GM19455 (cell line): ENCODE measurements at regions not wholly inside any gene's neighbourhood (a gene's known extent, or its start where the extent isn't known, plus 50 kb on each side); places are given as distances from the start of the nearest gene placed in this dataset.
"Not testable (repeated sequence)": the region's sequence is repeated elsewhere in the genome, so short reads cannot be mapped to it uniquely, and the experiment has no call there.

ENCODE experiments used
- ATAC-seq: cut with Tn5 transposase; IDR thresholded peaks from one replicate; pipeline ENCODE4 v1.9.1; 2021; ENCODE audit not compliant: unreplicated experiment

GRCh38 chr6:120268256-120268655, 918.7 kb upstream of the MAN1A1 start:
- ATAC-seq: not testable (repeated sequence)

GRCh38 chr6:120262354-120262753, 912.8 kb upstream of the MAN1A1 start:
- no peak for ATAC-seq

DNA sequence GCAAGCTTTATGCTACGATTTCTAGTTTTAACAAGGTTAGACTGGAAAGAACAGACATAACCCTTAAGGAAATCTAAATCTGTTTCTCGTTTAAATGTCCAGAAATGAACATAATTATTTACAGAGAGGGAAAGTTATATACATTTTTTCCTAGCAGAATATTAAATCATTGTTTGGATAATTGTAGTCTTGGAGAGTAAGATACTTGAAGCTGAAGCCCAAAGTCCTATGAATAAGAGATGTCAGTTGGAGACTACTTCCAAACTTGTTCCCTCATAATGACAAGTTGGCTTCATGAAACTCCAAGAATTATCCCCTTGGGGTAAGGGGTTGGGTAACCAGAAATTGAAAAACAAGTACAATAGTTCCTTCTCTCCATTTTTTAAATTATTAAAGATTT, 911.1 kb upstream of the MAN1A1 start:
- no peak for ATAC-seq

DNA sequence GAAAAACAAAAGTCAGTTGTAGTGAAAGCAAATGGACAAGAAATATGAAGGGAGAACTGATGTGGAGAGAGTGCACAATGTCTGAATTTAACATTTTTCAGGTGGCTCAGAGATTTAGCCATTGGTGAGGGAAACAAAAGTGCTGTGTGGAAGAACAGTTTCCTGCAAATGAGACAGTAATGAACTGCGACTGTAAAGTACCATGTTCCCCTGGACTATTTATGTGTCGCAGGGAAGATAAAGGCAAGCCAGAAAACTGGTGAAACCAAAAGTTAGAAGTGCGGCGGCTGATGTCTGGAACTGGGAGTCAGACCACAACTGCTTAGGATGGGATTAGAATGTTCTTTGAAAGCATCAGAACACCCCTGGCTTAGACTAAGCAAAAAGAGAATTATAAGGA, 905.1 kb upstream of the MAN1A1 start:
- no peak for ATAC-seq

- ATAC-seq: no peak
Observed at GRCh38 chr6:120248451-120248850, 898.9 kb upstream of the MAN1A1 start.

DNA sequence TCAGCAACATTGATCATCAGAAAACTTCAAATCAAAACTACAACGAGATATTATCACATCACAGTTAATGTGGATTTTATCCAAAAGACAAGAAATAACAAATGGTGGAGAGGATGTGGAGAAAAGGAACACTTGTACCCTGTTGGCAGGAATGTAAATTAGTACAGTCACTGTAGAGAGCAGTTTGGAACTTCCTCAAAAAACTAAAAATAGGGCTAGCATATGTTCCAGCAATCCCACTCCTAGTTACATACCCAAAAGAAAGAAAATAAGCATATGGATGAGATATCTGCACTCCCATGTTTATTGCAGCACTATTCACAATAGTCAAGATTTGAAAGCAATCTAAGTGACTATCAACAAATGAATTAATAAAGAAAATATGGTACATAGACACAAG, 887.7 kb upstream of the MAN1A1 start:
- ATAC-seq: no peak

DNA sequence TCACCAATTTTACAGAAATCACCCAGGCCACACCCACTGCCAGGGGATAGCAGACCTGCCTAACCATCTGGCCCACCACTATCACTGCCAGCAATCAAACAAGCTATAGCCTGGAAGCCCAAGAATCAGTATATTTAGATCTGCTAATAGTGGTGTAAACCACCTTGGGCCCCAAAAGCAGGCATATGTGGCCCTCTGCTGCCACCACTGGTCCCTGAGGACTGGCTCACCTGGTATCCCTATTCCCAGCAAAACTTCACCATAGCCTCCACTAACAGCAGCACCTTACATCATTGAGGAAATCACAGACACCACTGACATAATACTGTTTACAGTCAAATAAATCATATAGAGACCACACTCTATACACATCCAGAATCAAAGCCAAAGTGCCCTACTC, 880.4 kb upstream of the MAN1A1 start:
- ATAC-seq: no peak

GRCh38 chr6:120228297-120228696, 878.7 kb upstream of the MAN1A1 start:
- no peak for ATAC-seq

DNA sequence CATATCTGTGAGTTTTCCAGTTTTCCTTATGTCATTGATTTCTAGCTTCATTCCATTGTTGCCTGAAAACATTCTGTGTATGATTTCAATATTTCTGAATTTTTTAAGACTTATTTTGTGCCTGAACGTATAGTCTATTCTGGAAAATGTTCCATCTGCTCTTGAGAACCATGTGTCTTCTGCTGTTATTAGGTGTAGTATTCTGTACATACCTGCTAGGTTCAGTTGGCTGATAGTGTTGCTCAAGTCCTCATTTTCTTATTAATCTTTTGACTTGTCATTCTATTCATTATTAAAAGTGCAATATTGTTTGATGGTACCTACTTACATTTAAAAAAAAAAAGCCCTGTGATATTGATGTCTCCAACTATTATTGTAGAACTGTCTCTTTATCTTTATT, 869.8 kb upstream of the MAN1A1 start:
- no peak for ATAC-seq

- ATAC-seq: no peak
Observed at GRCh38 chr6:120214088-120214499, 864.5 kb upstream of the MAN1A1 start.

- ATAC-seq: no peak
Observed at GRCh38 chr6:120211955-120212792, 862.6 kb upstream of the MAN1A1 start.

GRCh38 chr6:120202878-120203277, 853.3 kb upstream of the MAN1A1 start:
- ATAC-seq: no peak

GRCh38 chr6:120200853-120201252, 851.3 kb upstream of the MAN1A1 start:
- ATAC-seq: no peak

GRCh38 chr6:120198033-120198432, 848.5 kb upstream of the MAN1A1 start:
- ATAC-seq: no peak

- ATAC-seq: no peak
Observed at GRCh38 chr6:120186080-120186479, 836.5 kb upstream of the MAN1A1 start.

- no peak for ATAC-seq
Observed at GRCh38 chr6:120173250-120173649, 823.7 kb upstream of the MAN1A1 start.

DNA sequence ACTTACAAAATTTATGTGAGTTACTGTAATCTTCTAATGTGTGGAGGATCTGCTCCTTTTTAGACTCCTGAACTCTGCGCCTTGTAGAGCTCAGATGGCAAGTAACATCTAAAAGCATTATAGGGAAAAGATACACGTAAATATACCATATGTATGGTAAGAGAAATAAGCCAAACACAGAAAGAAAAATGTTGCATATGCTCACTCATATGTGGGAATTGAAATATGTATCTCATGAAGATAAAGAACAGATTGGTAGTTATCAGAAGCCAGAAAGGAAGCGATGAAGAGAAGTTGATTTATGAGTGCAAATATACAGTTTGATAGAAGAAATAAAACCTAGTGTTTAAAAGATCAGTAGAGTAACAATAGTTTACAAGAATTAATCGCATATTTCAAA, 815.0 kb upstream of the MAN1A1 start:
- ATAC-seq: no peak

DNA sequence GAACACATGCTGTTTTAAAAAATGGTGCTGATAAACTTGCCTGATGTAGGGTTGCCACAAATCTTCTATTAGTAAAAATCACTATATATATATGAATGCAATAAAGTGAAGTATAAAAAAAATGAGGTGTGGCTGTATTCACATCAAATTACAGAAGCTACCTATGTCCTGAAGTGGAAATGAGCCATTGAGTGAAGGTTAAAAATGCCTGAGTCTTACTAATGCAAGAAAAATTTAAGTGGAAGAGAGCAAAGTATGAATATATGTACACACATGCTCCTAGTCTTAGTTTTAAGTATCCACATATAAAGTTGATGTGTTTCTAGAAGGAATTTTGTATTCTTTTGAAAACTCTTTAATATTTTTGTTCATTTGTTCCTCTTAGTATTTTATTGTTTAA, 808.3 kb upstream of the MAN1A1 start:
- ATAC-seq: no peak

DNA sequence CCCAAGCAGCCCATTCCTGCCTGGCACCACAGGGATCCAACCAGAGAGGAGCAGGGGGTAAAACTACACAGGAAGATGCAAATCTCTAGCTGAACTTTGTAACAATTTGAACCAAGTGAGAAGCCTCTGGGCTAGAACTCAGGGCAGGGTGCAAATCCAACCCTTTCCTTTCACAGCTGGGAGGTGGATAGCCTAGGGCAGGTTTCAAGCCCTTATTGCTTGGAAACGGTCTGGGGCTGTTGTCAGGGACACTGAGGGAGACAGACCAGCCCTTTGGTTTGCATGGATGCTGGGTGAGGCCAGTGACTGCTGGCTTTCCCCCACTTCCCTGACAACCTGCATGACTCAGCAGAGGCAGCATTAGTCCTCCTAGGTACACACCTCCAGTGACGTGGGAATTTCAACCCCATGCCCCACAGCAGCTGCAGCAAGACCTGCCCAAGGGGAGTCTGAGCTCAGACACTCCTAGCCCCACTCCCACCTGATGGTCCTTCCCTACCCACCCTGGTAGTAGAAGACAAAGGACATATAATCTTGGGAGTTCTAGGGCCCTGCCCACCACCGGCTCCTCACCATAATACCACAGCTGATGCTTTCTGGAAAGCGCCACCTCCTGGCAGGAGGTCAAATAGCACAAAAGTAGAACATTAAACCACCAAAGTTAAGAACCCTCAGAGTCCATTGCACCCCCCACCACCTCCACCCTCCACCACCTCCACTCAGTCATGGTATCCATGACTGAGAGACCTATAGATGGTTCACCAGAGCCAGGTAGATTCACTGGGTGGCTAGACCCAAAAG, 797.7 kb upstream of the MAN1A1 start:
- ATAC-seq: no peak

- no peak for ATAC-seq
Observed at GRCh38 chr6:120141601-120142000, 792.0 kb upstream of the MAN1A1 start.

DNA sequence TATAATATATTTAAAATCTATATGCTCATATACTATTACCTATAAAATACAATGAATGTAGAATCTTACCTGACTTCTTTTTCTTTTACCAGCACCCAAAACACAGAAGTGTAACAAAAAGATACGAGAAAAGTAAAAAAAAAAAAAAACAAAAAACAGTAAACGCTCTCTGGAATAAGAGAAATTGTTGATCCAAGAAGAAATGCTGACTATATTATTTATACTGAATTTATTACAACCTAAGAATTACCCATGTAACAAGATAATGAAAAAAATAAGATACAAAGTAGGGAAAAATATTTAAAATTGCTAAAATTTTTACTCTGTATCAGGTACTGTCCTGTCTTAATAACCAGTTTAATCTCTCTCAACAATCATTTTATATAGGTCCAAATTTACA, 787.9 kb upstream of the MAN1A1 start:
- no peak for ATAC-seq

DNA sequence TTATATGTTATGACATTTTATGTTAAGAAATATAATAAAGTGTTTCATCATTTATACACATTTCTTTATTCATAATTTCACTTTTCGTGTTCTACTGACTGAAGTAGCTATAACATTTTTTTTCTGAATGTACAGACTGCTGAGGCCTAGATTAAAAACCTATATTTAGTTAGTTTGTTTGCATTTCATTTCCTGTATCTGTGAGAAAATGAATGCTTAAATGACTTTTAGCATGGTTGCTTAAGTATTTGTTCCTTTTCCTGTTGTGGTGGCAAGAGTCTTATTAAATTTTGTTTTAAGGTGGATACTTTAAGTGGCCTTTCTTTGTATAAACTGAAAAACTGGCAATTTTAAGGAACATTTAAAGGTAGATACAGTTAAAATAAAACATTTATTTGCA, 779.7 kb upstream of the MAN1A1 start:
- no peak for ATAC-seq
